K562 (cell line): ENCODE measurements at regions not wholly inside any gene's neighbourhood (a gene's known extent, or its start where the extent isn't known, plus 50 kb on each side); places are given as distances from the start of the nearest gene placed in this dataset.

ENCODE experiments used
- ATAC-seq: fragments of 200-7000 bp; cut with Tn5 transposase; 3 replicates; pipeline ENCODE4 v1.9.1; 2020; ENCODE audit warnings: moderate library complexity
- BruUV-seq: library from RNA; stranded (reverse); fragments of 400-500 nt; replicated peaks from 2 replicates; lab custom pipeline; 2021; lab: Mats Ljungman, UMichigan
- CTCF ChIA-PET: fragments of 300-600 bp; formaldehyde crosslinking; extraction: SDS; loops from one replicate; lab custom pipeline; 2021; ENCODE audit warnings: low intra/inter-chr PET ratio; lab: Yijun Ruan, JAX
- POLR2A ChIA-PET: fragments of 300-600, 350-650 bp; sonication (Branson Sonifier 250); formaldehyde crosslinking; extraction: SDS; loops from one replicate; lab custom pipeline; 2021; ENCODE audit warnings: antibody characterized with exemption, inconsistent platforms; lab: Yijun Ruan, JAX
- DNase-seq, 4 experiments: peaks; one replicate each; pipeline versions ENCODE4 v3.0.0 to v3.0.0-alpha.2; 2011 to 2018; ENCODE audit warnings: low spot score in 3 of 4, mixed read lengths in 3 of 4; ENCODE audit errors: extremely low read depth in 1 of 4
- FAIRE-seq: peaks from 2 replicates; lab custom pipeline; 2011; peaks lifted over from hg19 to GRCh38; lab: Jason Lieb, UNC
- H2AFZ ChIP-seq: 2 replicates; pipeline ENCODE4 v1.6.0; 2011; ENCODE audit warnings: low read depth, low read length, control low read depth, inconsistent platforms
- H3K27ac ChIP-seq: fragments of 200-600 bp; 3 replicates; pipeline ENCODE4 v1.8.0; 2011; ENCODE audit warnings: low read depth, mild to moderate bottlenecking, control low read depth, inconsistent platforms, low read length, moderate library complexity, mixed read lengths; ENCODE audit errors: extremely low read depth
- H3K27me3 ChIP-seq, 2 experiments: fragments of 300-600 bp in 1 of 2; 2 replicates in 1 of 2; 3 replicates in 1 of 2; pipeline versions ENCODE4 v1.6.0 to v1.8.0; 2011; ENCODE audit warnings: inconsistent platforms in 2 of 2, low read length in 2 of 2, mild to moderate bottlenecking in 1 of 2, mixed read lengths in 1 of 2, moderate library complexity in 1 of 2; ENCODE audit not compliant: control insufficient read depth in 2 of 2, insufficient read depth in 2 of 2
- H3K36me3 ChIP-seq: fragments of 300-600 bp; 3 replicates; pipeline ENCODE4 v1.8.0; 2011; ENCODE audit warnings: mild to moderate bottlenecking, low read length, inconsistent platforms; ENCODE audit not compliant: control insufficient read depth, insufficient read depth
- H3K4me1 ChIP-seq, 2 experiments: fragments of 200-600 bp in 1 of 2; replicated peaks in 1 of 2; 2 replicates in 1 of 2; 3 replicates in 1 of 2; pipeline versions ENCODE4 v1.5.1 to v1.8.0; 2011; ENCODE audit warnings: inconsistent platforms in 2 of 2, low read length in 2 of 2, mild to moderate bottlenecking in 1 of 2, mixed read lengths in 1 of 2, moderate library complexity in 1 of 2; ENCODE audit not compliant: control insufficient read depth in 2 of 2, insufficient read depth in 2 of 2
- H3K4me2 ChIP-seq: 2 replicates; pipeline ENCODE4 v1.6.1; 2011; ENCODE audit warnings: low read length, control low read depth, inconsistent platforms, mixed read lengths; ENCODE audit not compliant: insufficient read depth
- H3K4me3 ChIP-seq: fragments of 200-600 bp; sonication (generic), shearing (Covaris generic); 2 replicates; pipeline ENCODE4 v1.5.1; 2016; ENCODE audit warnings: control low read depth, inconsistent platforms
- H3K79me2 ChIP-seq: fragments of 200-600 bp; 3 replicates; pipeline ENCODE4 v1.8.0; 2011; ENCODE audit warnings: low read length, inconsistent platforms; ENCODE audit not compliant: control insufficient read depth, insufficient read depth
- H3K9ac ChIP-seq, 2 experiments: 2 replicates each; pipeline versions ENCODE4 v1.6.0 to v1.6.1; 2011; ENCODE audit warnings: low read depth in 2 of 2, low read length in 2 of 2, control low read depth in 1 of 2, inconsistent platforms in 1 of 2, mild to moderate bottlenecking in 1 of 2, mixed read lengths in 1 of 2; ENCODE audit not compliant: insufficient read depth in 1 of 2
- H3K9me1 ChIP-seq: one replicate; pipeline ENCODE4 v1.6.0; 2011; ENCODE audit warnings: inconsistent platforms, mild to moderate bottlenecking, low read length, moderate library complexity; ENCODE audit not compliant: control insufficient read depth, insufficient read depth
- H3K9me3 ChIP-seq: replicated peaks from 2 replicates; pipeline ENCODE4 v1.5.1; 2011; ENCODE audit warnings: low read depth, low read length, inconsistent platforms; ENCODE audit not compliant: control insufficient read depth, insufficient read depth
- H4K20me1 ChIP-seq: replicated peaks from 2 replicates; pipeline ENCODE4 v1.6.1; 2011; ENCODE audit warnings: low read length, inconsistent platforms, mixed read lengths; ENCODE audit not compliant: control insufficient read depth, insufficient read depth
- CHD7 ChIP-seq: fragments of 200-600 bp; sonication (generic); IDR thresholded peaks from one replicate; pipeline ENCODE4 v1.6.1; 2012; ENCODE audit warnings: mild to moderate bottlenecking, low read depth, low read length, inconsistent platforms
- EP300 ChIP-seq: IDR thresholded peaks from 2 replicates; pipeline ENCODE4 v1.6.1; 2012; ENCODE audit warnings: low read length, improper control_type of control experiment
- HDAC1 ChIP-seq, 2 experiments: fragments of 450-650 bp; IDR thresholded peaks; 2 replicates each; pipeline ENCODE4 v1.6.1; 2016 to 2017; ENCODE audit warnings: inconsistent platforms in 1 of 2, mild to moderate bottlenecking in 1 of 2, moderate library complexity in 1 of 2
- PRPF4 ChIP-seq: fragments of 200-400 bp; formaldehyde crosslinking; IDR thresholded peaks from one replicate; pipeline ENCODE4 v1.6.1; 2017; ENCODE audit warnings: low read length, low read depth, mild to moderate bottlenecking; ENCODE audit not compliant: insufficient read depth, poor library complexity, severe bottlenecking
- SLC30A9 ChIP-seq: fragments of 250-450 bp; sonication (Bioruptor Pico); IDR thresholded peaks from 2 replicates; pipeline ENCODE4 v1.8.0; 2022; ENCODE audit warnings: mild to moderate bottlenecking, moderate library complexity
- SMARCA4 ChIP-seq: fragments of 450-650 bp; IDR thresholded peaks from 2 replicates; pipeline ENCODE4 v1.6.1; 2016
- TAF7 ChIP-seq: fragments of 450-650 bp; IDR thresholded peaks from 2 replicates; pipeline ENCODE4 v1.6.1; 2016; ENCODE audit warnings: missing genetic modification characterization, missing compliant biosample characterization
- TBP ChIP-seq: optimal IDR thresholded peaks from 2 replicates; pipeline ENCODE3; 2011; ENCODE audit warnings: low read depth, low read length, improper control_type of control experiment
- WGBS: fragments of 100-300 bp; shearing (Covaris generic); methylation state at CpG from one replicate; pipeline ENCODE4 v1.1.6; 2016; ENCODE audit warnings: low coverage, mixed read lengths; ENCODE audit not compliant: insufficient coverage; ENCODE audit errors: missing lambda C conversion rate; 5-methylcytosine and 5-hydroxymethylcytosine counted together
- in situ Hi-C: fragments of 300-500 bp; cut with MboI; formaldehyde crosslinking; loops from 4 replicates; pipeline ENCODE4 v1.15.0; 2018; ENCODE audit warnings: inconsistent platforms, mixed read lengths
- intact Hi-C: fragments of 100-400 bp; cut with micrococcal nuclease; formaldehyde crosslinking; loops from 2 replicates; pipeline ENCODE4 v1.14.2; 2022

- no peak for DNase-seq
- no peak for ATAC-seq
- WGBS, result 7% methylated on average over 2 of the region's 2 CpGs
- Histone ChIP-seq H3K27me3 (peaks cover 0 to 2% of the 10 kb centered on the region in 2 experiments; a peak in 1 of 5 replicates), H3K9me1 (no peaks in the 10 kb centered on the region), H3K4me1 (no peaks in the 10 kb centered on the region), H4K20me1 (no peaks in the 10 kb centered on the region), H3K4me2 (no peak overlapping the region), H3K79me2 (no peaks in the 10 kb centered on the region), H3K27ac (no peak overlapping the region), H3K4me3 (no peak overlapping the region), H3K9ac (no peak overlapping the region), H3K36me3 (no peaks in the 10 kb centered on the region), H2AFZ (no peak overlapping the region), H3K9me3 (no peaks in the 10 kb centered on the region)
- intact Hi-C loops, result no loop called here
- no peak for TF ChIP-seq TBP
- TF ChIP-seq SLC30A9, result no peak
- no peak for TF ChIP-seq TAF7 (tag)
- TF ChIP-seq EP300, result no peak
- TF ChIP-seq HDAC1 (IDR thresholded peaks at IDR 0.05), result no peak
- no peak for TF ChIP-seq SMARCA4
- TF ChIP-seq PRPF4, result no peak
- TF ChIP-seq CHD7, result no peak
- in situ Hi-C loops, result no loop called here
- ChIA-PET POLR2A (interaction anchor here (0.5 to 1.2 kb wide), 2 partner anchors 22 to 102 kb away, joined by 3 to 6 read pairs; no protein-coding TSS in a partner anchor), CTCF (no interaction called here)
- no TSS peak for BruUV-seq
- FAIRE-seq, result no peak
Measured at GRCh38 chr5:54761213-54761701, 224.1 kb downstream of the ESM1 start.
